Mucosa of gallbladder (tissue), 1 donor: ENCODE measurements at regions not wholly inside any gene's neighbourhood (a gene's known extent, or its start where the extent isn't known, plus 50 kb on each side); places are given as distances from the start of the nearest gene placed in this dataset.

Experiments used
- DNase-seq: peaks from one replicate; pipeline ENCODE4 v3.0.0-alpha.2; 2020; ENCODE audit warnings: low spot score
- donor health status: DM: no; HTN: no; CAD: no.

- no peak for DNase-seq
Measured at GRCh38 chr18:57916684-57917083, 113.6 kb upstream of the ATP8B1 start.

- peak; percentile 27 for DNase-seq
Measured at GRCh38 chr18:57915865-57916582, 112.9 kb upstream of the ATP8B1 start.

- DNase-seq, result no peak
Measured at GRCh38 chr18:57915248-57915647, 112.1 kb upstream of the ATP8B1 start.

GRCh38 chr18:57913686-57914085 lies 110.6 kb upstream of the ATP8B1 start:
- DNase-seq, result no peak

- DNase-seq, result no peak
Measured at GRCh38 chr18:57910817-57911216, 107.7 kb upstream of the ATP8B1 start.

GRCh38 chr18:57910134-57910533 lies 107.0 kb upstream of the ATP8B1 start:
- DNase-seq, result no peak

GRCh38 chr18:57909620-57910019 lies 106.5 kb upstream of the ATP8B1 start:
- peak; percentile 56 for DNase-seq

GRCh38 chr18:57908092-57908491 lies 105.0 kb upstream of the ATP8B1 start:
- no peak for DNase-seq

- no peak for DNase-seq
Measured at GRCh38 chr18:57907550-57907949, 104.4 kb upstream of the ATP8B1 start.

- no peak for DNase-seq
Measured at GRCh38 chr18:57906852-57907251, 103.7 kb upstream of the ATP8B1 start.

GRCh38 chr18:57904535-57904934 lies 101.4 kb upstream of the ATP8B1 start:
- DNase-seq, result no peak

GRCh38 chr18:57902721-57903120 lies 99.6 kb upstream of the ATP8B1 start:
- no peak for DNase-seq

GRCh38 chr18:57901825-57902589 lies 98.9 kb upstream of the ATP8B1 start:
- peak; percentile 74 for DNase-seq

- DNase-seq, result no peak
Measured at GRCh38 chr18:57900906-57901435, 97.9 kb upstream of the ATP8B1 start.

GRCh38 chr18:57898506-57899124 lies 95.5 kb upstream of the ATP8B1 start:
- no peak for DNase-seq

- no peak for DNase-seq
Measured at GRCh38 chr18:57895182-57895581, 92.1 kb upstream of the ATP8B1 start.

GRCh38 chr18:57891707-57892391 lies 88.7 kb upstream of the ATP8B1 start:
- DNase-seq, result no peak

GRCh38 chr18:57890266-57890665 lies 87.2 kb upstream of the ATP8B1 start:
- no peak for DNase-seq

GRCh38 chr18:57889841-57890240 lies 86.7 kb upstream of the ATP8B1 start:
- no peak for DNase-seq

- no peak for DNase-seq
Measured at GRCh38 chr18:57887543-57888383, 84.6 kb upstream of the ATP8B1 start.

- no peak for DNase-seq
Measured at GRCh38 chr18:57885931-57886330, 82.8 kb upstream of the ATP8B1 start.
